Keratinocyte (primary cell): ENCODE measurements at regions not wholly inside any gene's neighbourhood (a gene's known extent, or its start where the extent isn't known, plus 50 kb on each side); places are given as distances from the start of the nearest gene placed in this dataset.

Experiments used
- DNase-seq: peaks from one replicate; pipeline ENCODE4 v3.0.0-alpha.2; 2011; ENCODE audit warnings: low read depth, missing footprints, low spot score
- FAIRE-seq: peaks from 2 replicates; lab custom pipeline; 2011; peaks lifted over from hg19 to GRCh38; lab: Jason Lieb, UNC
- H2AFZ ChIP-seq: 2 replicates; pipeline ENCODE4 v1.6.0; 2012; ENCODE audit warnings: low read length, control low read depth, inconsistent platforms; ENCODE audit not compliant: control insufficient read depth
- H3K27ac ChIP-seq: 2 replicates; pipeline ENCODE4 v1.5.1; 2011; ENCODE audit warnings: low read length; ENCODE audit not compliant: control insufficient read depth, insufficient read depth
- H3K27me3 ChIP-seq: 3 replicates; pipeline ENCODE4 v1.6.0; 2011; ENCODE audit warnings: low read length; ENCODE audit not compliant: control insufficient read depth, insufficient read depth; ENCODE audit errors: extremely low read depth
- H3K36me3 ChIP-seq, 2 experiments: 2 replicates in 1 of 2; 3 replicates in 1 of 2; pipeline ENCODE4 v1.5.1; 2011; ENCODE audit warnings: low read length in 2 of 2, mild to moderate bottlenecking in 1 of 2; ENCODE audit not compliant: control insufficient read depth in 2 of 2, insufficient read depth in 2 of 2; ENCODE audit errors: extremely low read depth in 1 of 2
- H3K4me1 ChIP-seq: 3 replicates; pipeline ENCODE4 v1.5.1; 2011; ENCODE audit warnings: low read length; ENCODE audit not compliant: control insufficient read depth, insufficient read depth; ENCODE audit errors: extremely low read depth
- H3K4me2 ChIP-seq: 3 replicates; pipeline ENCODE4 v1.6.0; 2011; ENCODE audit warnings: low read depth, low read length; ENCODE audit not compliant: control insufficient read depth, insufficient read depth; ENCODE audit errors: extremely low read depth
- H3K4me3 ChIP-seq, 3 experiments: fragments of 200-600 bp in 1 of 3; sonication (generic) in 1 of 3; 2 replicates in 2 of 3; 3 replicates in 1 of 3; pipeline ENCODE4 v1.5.1; 2011 to 2016; ENCODE audit warnings: low read length in 3 of 3, mild to moderate bottlenecking in 3 of 3, control low read depth in 2 of 3, inconsistent platforms in 1 of 3, low read depth in 1 of 3, mixed read lengths in 1 of 3, mixed run types in 1 of 3, moderate library complexity in 1 of 3; ENCODE audit not compliant: control insufficient read depth in 2 of 3, insufficient read depth in 2 of 3; ENCODE audit errors: extremely low read depth in 1 of 3
- H3K79me2 ChIP-seq: 2 replicates; pipeline ENCODE4 v1.6.0; 2012; ENCODE audit warnings: low read length; ENCODE audit not compliant: control insufficient read depth, insufficient read depth
- H3K9ac ChIP-seq: 3 replicates; pipeline ENCODE4 v1.6.0; 2011; ENCODE audit warnings: low read length; ENCODE audit not compliant: control insufficient read depth, insufficient read depth; ENCODE audit errors: extremely low read depth
- H3K9me1 ChIP-seq: 3 replicates; pipeline ENCODE4 v1.6.0; 2011; ENCODE audit warnings: low read length; ENCODE audit not compliant: control insufficient read depth, insufficient read depth; ENCODE audit errors: extremely low read depth
- H3K9me3 ChIP-seq: 2 replicates; pipeline ENCODE4 v1.5.1; 2012; ENCODE audit warnings: low read depth, low read length; ENCODE audit not compliant: control insufficient read depth
- H4K20me1 ChIP-seq: 3 replicates; pipeline ENCODE4 v1.6.0; 2011; ENCODE audit warnings: low read length; ENCODE audit not compliant: control insufficient read depth, insufficient read depth; ENCODE audit errors: extremely low read depth
- CTCF ChIP-seq, 3 experiments: IDR thresholded peaks in 1 of 3; conservative IDR thresholded peaks in 1 of 3; optimal IDR thresholded peaks in 1 of 3; 2 replicates in 2 of 3; 3 replicates in 1 of 3; pipeline versions ENCODE3 to v1.5.1; 2011; ENCODE audit warnings: low read length in 3 of 3, mild to moderate bottlenecking in 3 of 3, moderate library complexity in 2 of 3, control low read depth in 1 of 3, inconsistent platforms in 1 of 3; ENCODE audit not compliant: insufficient read depth in 2 of 3; ENCODE audit errors: extremely low read depth in 1 of 3
- EZH2 ChIP-seq: IDR thresholded peaks from one replicate; pipeline ENCODE4 v1.6.1; 2012; ENCODE audit warnings: inconsistent platforms, mild to moderate bottlenecking, low read length, moderate library complexity
- dilution Hi-C: fragments of 300-500 bp; cut with MboI; formaldehyde crosslinking; loops from one replicate; pipeline ENCODE4 v1.7.0; 2020; ENCODE audit warnings: low sequenced_read_pairs; ENCODE audit not compliant: extremely low pct_ligation_motif_present

GRCh38 chr2:3130444-3130843, 247.2 kb downstream of the EIPR1 start:
- H3K4me1 ChIP-seq: peaks cover 4% of the 10 kb centered on the region
- no peak overlapping the region for H3K9ac ChIP-seq
- H3K4me2 ChIP-seq: no peak overlapping the region
- H3K9me3 ChIP-seq: peaks cover 3% of the 10 kb centered on the region
- H3K27me3 ChIP-seq: no peaks in the 10 kb centered on the region
- no peaks in the 10 kb centered on the region for H3K36me3 ChIP-seq
- no peak overlapping the region for H2AFZ ChIP-seq
- H3K4me3 ChIP-seq: no peak overlapping the region
- dilution Hi-C loops: no loop called here
- no peaks in the 10 kb centered on the region for H4K20me1 ChIP-seq
- no peak for DNase-seq
- no peaks in the 10 kb centered on the region for H3K79me2 ChIP-seq
- H3K9me1 ChIP-seq: no peaks in the 10 kb centered on the region
- FAIRE-seq: no peak
- TF ChIP-seq EZH2 (no peak), CTCF (optimal IDR thresholded peaks at IDR 0.05 in 1 of 3, IDR thresholded peaks at IDR 0.05 in 1 of 3, conservative IDR thresholded peaks at IDR 0.05 in 1 of 3; ENCODE audit: extremely low read depth in 1 of 3, insufficient read depth in 2 of 3, low read length in 3 of 3) (no peak)
- no peak overlapping the region for H3K27ac ChIP-seq

- Histone ChIP-seq H3K79me2 (no peaks in the 10 kb centered on the region), H3K9ac (no peak overlapping the region), H4K20me1 (no peaks in the 10 kb centered on the region), H3K4me2 (no peak overlapping the region), H3K4me1 (peaks cover 5% of the 10 kb centered on the region), H3K9me1 (no peaks in the 10 kb centered on the region), H3K9me3 (peaks cover 3% of the 10 kb centered on the region), H3K27ac (no peak overlapping the region), H3K4me3 (no peak overlapping the region), H3K27me3 (no peaks in the 10 kb centered on the region), H3K36me3 (no peaks in the 10 kb centered on the region), H2AFZ (no peak overlapping the region)
- dilution Hi-C loops: no loop called here
- FAIRE-seq: no peak
- TF ChIP-seq CTCF (optimal IDR thresholded peaks at IDR 0.05 in 1 of 3, IDR thresholded peaks at IDR 0.05 in 1 of 3, conservative IDR thresholded peaks at IDR 0.05 in 1 of 3; ENCODE audit: extremely low read depth in 1 of 3, insufficient read depth in 2 of 3, low read length in 3 of 3) (no peak), EZH2 (no peak)
- DNase-seq: no peak
These were observed 247.8 kb downstream of the EIPR1 start for GRCh38 chr2:3129867-3130266.
